GM23338 (cell line): ENCODE measurements at regions not wholly inside any gene's neighbourhood (a gene's known extent, or its start where the extent isn't known, plus 50 kb on each side); places are given as distances from the start of the nearest gene placed in this dataset.
"Not testable (repeated sequence)": the region's sequence is repeated elsewhere in the genome, so short reads cannot be mapped to it uniquely, and the experiment has no call there.

ENCODE experiments used
- CREB1 ChIP-seq: fragments of 250-450 bp; sonication (Bioruptor Pico); IDR thresholded peaks from 2 replicates; pipeline ENCODE4 v1.5.0; 2020; ENCODE audit warnings: low read depth, mild to moderate bottlenecking, moderate library complexity
- CTCF ChIP-seq, 2 experiments: fragments of 200-600 bp in 1 of 2; sonication (generic) in 1 of 2; conservative IDR thresholded peaks; 2 replicates each; pipeline versions ENCODE4 v1.5.1 to v1.6.1; 2016 to 2017; ENCODE audit warnings: antibody characterized with exemption in 2 of 2, low read depth in 2 of 2, mild to moderate bottlenecking in 2 of 2, moderate library complexity in 1 of 2
- EZH2 ChIP-seq: fragments of 200-600 bp; sonication (generic); IDR thresholded peaks from one replicate; pipeline ENCODE4 v1.8.0; 2017; ENCODE audit warnings: antibody characterized with exemption, mild to moderate bottlenecking, low read depth; ENCODE audit not compliant: unreplicated experiment
- EZH2phosphoT487 ChIP-seq: fragments of 200-600 bp; sonication (generic); IDR thresholded peaks from one replicate; pipeline ENCODE4 v1.8.1; 2018; ENCODE audit warnings: antibody characterized with exemption; ENCODE audit not compliant: unreplicated experiment
- POLR2AphosphoS5 ChIP-seq: IDR thresholded peaks from 2 replicates; pipeline ENCODE4 v1.6.1; 2016; ENCODE audit warnings: antibody characterized with exemption, low read depth
- STAT1 ChIP-seq: IDR thresholded peaks from one replicate; pipeline ENCODE4 v1.6.1; 2016; ENCODE audit warnings: antibody characterized with exemption; ENCODE audit not compliant: unreplicated experiment

- not testable (repeated sequence) for TF ChIP-seq CREB1 (CRISPR knock-in tag); POLR2AphosphoS5; STAT1; EZH2; CTCF (conservative IDR thresholded peaks at IDR 0.05; ENCODE audit: low read depth in 2 of 2); EZH2phosphoT487
Observed at GRCh38 chr4:126201251-126202138, 886.7 kb downstream of the FAT4 start.
